DND-41 (cell line): ENCODE measurements at regions not wholly inside any gene's neighbourhood (a gene's known extent, or its start where the extent isn't known, plus 50 kb on each side); places are given as distances from the start of the nearest gene placed in this dataset.

ENCODE experiments used
- ATAC-seq: fragments of 200-7000 bp; cut with Tn5 transposase; 3 replicates; pipeline ENCODE4 v1.9.1; 2021; ENCODE audit warnings: low read depth; ENCODE audit not compliant: insufficient read depth
- DNase-seq: peaks from one replicate; pipeline ENCODE4 v3.0.0-alpha.2; 2020
- H2AFZ ChIP-seq: 2 replicates; pipeline ENCODE4 v1.6.0; 2012; ENCODE audit warnings: low read depth, low read length
- H3K27ac ChIP-seq: 2 replicates; pipeline ENCODE4 v1.5.1; 2012; ENCODE audit warnings: low read length, inconsistent platforms
- H3K27me3 ChIP-seq: fragments of 200-600 bp; sonication (generic); 2 replicates; pipeline ENCODE4 v1.6.0; 2012; ENCODE audit warnings: low read length, mild to moderate bottlenecking, inconsistent platforms; ENCODE audit not compliant: insufficient read depth, poor library complexity
- H3K36me3 ChIP-seq: 2 replicates; pipeline ENCODE4 v1.5.1; 2012; ENCODE audit warnings: low read length, inconsistent platforms; ENCODE audit not compliant: insufficient read depth
- H3K4me1 ChIP-seq: 2 replicates; pipeline ENCODE4 v1.5.1; 2012; ENCODE audit warnings: mild to moderate bottlenecking, low read length; ENCODE audit not compliant: insufficient read depth
- H3K4me2 ChIP-seq: 2 replicates; pipeline ENCODE4 v1.6.0; 2012; ENCODE audit warnings: mild to moderate bottlenecking, moderate library complexity, low read length, inconsistent platforms; ENCODE audit not compliant: insufficient read depth
- H3K4me3 ChIP-seq, 2 experiments: fragments of 200-600 bp in 1 of 2; shearing (Covaris generic) in 1 of 2; 2 replicates each; pipeline ENCODE4 v1.5.1; 2012 to 2016; ENCODE audit warnings: inconsistent platforms in 2 of 2, low read length in 2 of 2, mild to moderate bottlenecking in 2 of 2, low read depth in 1 of 2, moderate library complexity in 1 of 2
- H3K79me2 ChIP-seq: 2 replicates; pipeline ENCODE4 v1.6.0; 2012; ENCODE audit warnings: low read length, inconsistent platforms; ENCODE audit not compliant: insufficient read depth
- H3K9ac ChIP-seq: 2 replicates; pipeline ENCODE4 v1.6.0; 2012; ENCODE audit warnings: low read depth, mild to moderate bottlenecking, inconsistent platforms, low read length, moderate library complexity
- H3K9me3 ChIP-seq: 2 replicates; pipeline ENCODE4 v1.5.1; 2012; ENCODE audit warnings: low read length, moderate library complexity, mild to moderate bottlenecking, inconsistent platforms; ENCODE audit not compliant: insufficient read depth, severe bottlenecking
- H4K20me1 ChIP-seq: 2 replicates; pipeline ENCODE4 v1.6.0; 2012; ENCODE audit warnings: low read length; ENCODE audit not compliant: insufficient read depth
- CTCF ChIP-seq: IDR thresholded peaks from 2 replicates; pipeline ENCODE4 v1.5.1; 2012; ENCODE audit warnings: borderline replicate concordance, low read length, moderate library complexity, mild to moderate bottlenecking; ENCODE audit not compliant: poor library complexity, severe bottlenecking; ENCODE audit errors: extremely low read depth
- EZH2 ChIP-seq: IDR thresholded peaks from 3 replicates; pipeline ENCODE4 v1.6.1; 2012; ENCODE audit warnings: borderline replicate concordance, low read depth, mild to moderate bottlenecking, moderate library complexity, low read length, inconsistent platforms; ENCODE audit not compliant: severe bottlenecking

GRCh38 chrX:124736553-124737270, 390.3 kb downstream of the SH2D1A start:
- Histone ChIP-seq H3K4me2 (peak overlapping the region; percentile 83), H3K36me3 (no peaks in the 10 kb centered on the region), H4K20me1 (no peaks in the 10 kb centered on the region), H3K79me2 (no peaks in the 10 kb centered on the region), H3K27ac (peak overlapping the region; percentile 87), H3K4me3 (peak overlapping the region in 1 of 2 experiments; percentile 52; a peak in 2 of 4 replicates), H3K27me3 (no peaks in the 10 kb centered on the region), H3K4me1 (peaks cover 40% of the 10 kb centered on the region), H3K9me3 (no peaks in the 10 kb centered on the region), H3K9ac (peak overlapping the region; percentile 32), H2AFZ (peak overlapping the region; percentile 36)
- ATAC-seq (peak; percentile 92), DNase-seq (peak; percentile 69)
- TF ChIP-seq EZH2, result no peak
- TF ChIP-seq CTCF, result no peak

- Histone ChIP-seq H4K20me1 (no peaks in the 10 kb centered on the region), H3K4me1 (peaks cover 40% of the 10 kb centered on the region), H2AFZ (no peak overlapping the region), H3K27me3 (no peaks in the 10 kb centered on the region), H3K9me3 (no peaks in the 10 kb centered on the region), H3K4me2 (peak overlapping the region; percentile 83), H3K27ac (peak overlapping the region; percentile 87), H3K79me2 (no peaks in the 10 kb centered on the region), H3K4me3 (no peak overlapping the region; a peak in 1 of 4 replicates), H3K9ac (no peak overlapping the region), H3K36me3 (no peaks in the 10 kb centered on the region)
- ATAC-seq (no peak), DNase-seq (no peak)
- TF ChIP-seq EZH2 (no peak), CTCF (no peak)
These were observed 391.4 kb downstream of the SH2D1A start for GRCh38 chrX:124737771-124738170.

- Histone ChIP-seq H2AFZ (no peak overlapping the region), H3K9ac (no peak overlapping the region), H3K4me3 (no peak overlapping the region), H3K27me3 (no peaks in the 10 kb centered on the region), H4K20me1 (no peaks in the 10 kb centered on the region), H3K79me2 (no peaks in the 10 kb centered on the region), H3K4me1 (no peaks in the 10 kb centered on the region), H3K9me3 (no peaks in the 10 kb centered on the region), H3K36me3 (no peaks in the 10 kb centered on the region), H3K27ac (no peak overlapping the region), H3K4me2 (no peak overlapping the region)
- no peak for TF ChIP-seq EZH2
- TF ChIP-seq CTCF, result no peak
- ATAC-seq (no peak), DNase-seq (no peak)
These were observed 400.9 kb downstream of the SH2D1A start for GRCh38 chrX:124747295-124747694.
